Mucosa of descending colon (tissue), 3 donors: ENCODE measurements at regions not wholly inside any gene's neighbourhood (a gene's known extent, or its start where the extent isn't known, plus 50 kb on each side); places are given as distances from the start of the nearest gene placed in this dataset.

Experiments
- ATAC-seq: fragments of 200-7000 bp; cut with Tn5 transposase; one replicate; pipeline ENCODE4 v1.9.1; 2020; ENCODE audit warnings: mild to moderate bottlenecking, moderate library complexity
- DNase-seq, 3 donors: peaks; one replicate each; pipeline ENCODE4 v3.0.0-alpha.2; 2020
- H3K36me3 ChIP-seq: fragments of 200-600 bp; one replicate; pipeline ENCODE4 v1.8.0; 2021; ENCODE audit warnings: low read depth, mild to moderate bottlenecking
- H3K4me1 ChIP-seq: fragments of 200-600 bp; one replicate; pipeline ENCODE4 v1.8.0; 2021; ENCODE audit warnings: low read depth, mild to moderate bottlenecking
- H3K4me3 ChIP-seq: fragments of 200-600 bp; one replicate; pipeline ENCODE4 v1.8.0; 2021; ENCODE audit warnings: mild to moderate bottlenecking
- H3K9me3 ChIP-seq: fragments of 200-600 bp; one replicate; pipeline ENCODE4 v1.8.0; 2021; ENCODE audit warnings: mild to moderate bottlenecking
- intact Hi-C, 2 donors: fragments of 100-400 bp; cut with DNase I in 1 of 2; cut with micrococcal nuclease in 1 of 2; formaldehyde crosslinking; loops; one replicate each; pipeline versions ENCODE4 v1.11.0 to v1.11.1; 2022; cut with DNase I, micrococcal nuclease
- TF ChIP-seq, protein P1 (sequence below): fragments of 200-600 bp; IDR thresholded peaks from one replicate; pipeline ENCODE4 v1.8.0; 2022; ENCODE audit warnings: antibody characterized with exemption, mild to moderate bottlenecking
- donor health status: DM: no; HTN: no; CAD: no; lungs with moderate emphysema.
- donor health status: DM: no; HTN: no; CAD: no.
- donor health status: DM: no; HTN: yes; CAD: no.

GRCh38 chrX:121455890-121456289 lies 408.5 kb downstream of the GLUD2 start:
- H3K4me3 ChIP-seq: no peak overlapping the region
- TF ChIP-seq, protein P1, sequence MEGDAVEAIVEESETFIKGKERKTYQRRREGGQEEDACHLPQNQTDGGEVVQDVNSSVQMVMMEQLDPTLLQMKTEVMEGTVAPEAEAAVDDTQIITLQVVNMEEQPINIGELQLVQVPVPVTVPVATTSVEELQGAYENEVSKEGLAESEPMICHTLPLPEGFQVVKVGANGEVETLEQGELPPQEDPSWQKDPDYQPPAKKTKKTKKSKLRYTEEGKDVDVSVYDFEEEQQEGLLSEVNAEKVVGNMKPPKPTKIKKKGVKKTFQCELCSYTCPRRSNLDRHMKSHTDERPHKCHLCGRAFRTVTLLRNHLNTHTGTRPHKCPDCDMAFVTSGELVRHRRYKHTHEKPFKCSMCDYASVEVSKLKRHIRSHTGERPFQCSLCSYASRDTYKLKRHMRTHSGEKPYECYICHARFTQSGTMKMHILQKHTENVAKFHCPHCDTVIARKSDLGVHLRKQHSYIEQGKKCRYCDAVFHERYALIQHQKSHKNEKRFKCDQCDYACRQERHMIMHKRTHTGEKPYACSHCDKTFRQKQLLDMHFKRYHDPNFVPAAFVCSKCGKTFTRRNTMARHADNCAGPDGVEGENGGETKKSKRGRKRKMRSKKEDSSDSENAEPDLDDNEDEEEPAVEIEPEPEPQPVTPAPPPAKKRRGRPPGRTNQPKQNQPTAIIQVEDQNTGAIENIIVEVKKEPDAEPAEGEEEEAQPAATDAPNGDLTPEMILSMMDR: no peak
- no peaks in the 10 kb centered on the region for H3K9me3 ChIP-seq
- DNase-seq (no peak), ATAC-seq (no peak)
- intact Hi-C loops: no loop called here
- no peaks in the 10 kb centered on the region for H3K4me1 ChIP-seq
- no peaks in the 10 kb centered on the region for H3K36me3 ChIP-seq

DNA sequence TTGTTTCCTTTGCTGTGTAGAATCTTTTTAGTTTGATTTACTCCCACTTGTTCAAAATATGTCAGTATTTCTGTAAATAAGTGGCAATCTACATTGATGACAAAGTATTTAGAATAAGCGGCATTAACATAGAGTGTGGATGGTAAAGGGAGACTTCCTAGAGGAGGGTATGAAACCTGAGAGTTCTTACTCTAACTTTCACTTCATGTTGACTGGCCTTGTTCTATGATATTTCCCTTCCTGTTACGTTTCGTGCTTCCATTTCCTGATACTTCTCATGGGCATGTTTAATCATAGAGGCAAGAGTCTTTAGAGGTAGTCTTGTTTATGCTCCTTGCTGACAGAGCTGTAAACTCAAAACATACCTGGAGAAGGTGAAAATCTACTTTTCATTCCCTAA lies 408.9 kb downstream of the GLUD2 start:
- ATAC-seq (no peak), DNase-seq (no peak)
- Histone ChIP-seq H3K9me3 (no peaks in the 10 kb centered on the region), H3K4me1 (no peaks in the 10 kb centered on the region), H3K36me3 (no peaks in the 10 kb centered on the region), H3K4me3 (no peak overlapping the region)
- TF ChIP-seq, protein P1: no peak
- intact Hi-C loops: no loop called here

DNA sequence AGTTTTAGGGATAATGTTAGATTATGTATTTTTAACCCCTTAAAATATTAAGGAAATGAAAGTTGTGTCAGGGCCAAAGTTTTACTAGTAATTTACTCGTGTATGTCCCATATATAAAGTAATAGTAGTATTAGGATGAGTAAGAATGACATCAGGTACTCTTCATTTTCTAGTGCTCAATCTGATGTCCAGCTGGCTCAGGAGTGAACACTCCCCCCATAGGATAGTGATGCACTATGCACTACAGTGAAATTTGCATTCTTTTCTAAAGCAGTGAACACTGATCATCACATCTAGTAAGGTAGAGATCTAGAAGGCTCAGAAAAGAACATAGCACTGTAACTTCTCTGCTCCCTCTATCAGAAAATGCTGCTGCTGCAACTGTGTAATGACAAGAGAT lies 409.7 kb downstream of the GLUD2 start:
- Histone ChIP-seq H3K36me3 (no peaks in the 10 kb centered on the region), H3K9me3 (no peaks in the 10 kb centered on the region), H3K4me3 (no peak overlapping the region), H3K4me1 (no peaks in the 10 kb centered on the region)
- no peak for DNase-seq
- intact Hi-C loops: no loop called here
- TF ChIP-seq, protein P1: no peak
- no peak for ATAC-seq

GRCh38 chrX:121479406-121479805 lies 432.0 kb downstream of the GLUD2 start:
- ATAC-seq (no peak), DNase-seq (peak in 1 of 3 donors; percentile 1)
- TF ChIP-seq, protein P1: no peak
- Histone ChIP-seq H3K9me3 (no peaks in the 10 kb centered on the region), H3K4me1 (no peaks in the 10 kb centered on the region), H3K36me3 (no peaks in the 10 kb centered on the region), H3K4me3 (no peak overlapping the region)
- intact Hi-C loops: no loop called here

- Histone ChIP-seq H3K9me3 (no peaks in the 10 kb centered on the region), H3K4me1 (no peaks in the 10 kb centered on the region), H3K4me3 (no peak overlapping the region), H3K36me3 (no peaks in the 10 kb centered on the region)
- DNase-seq (no peak), ATAC-seq (no peak)
- intact Hi-C loops: no loop called here
- TF ChIP-seq, protein P1: no peak
Observed at GRCh38 chrX:121496966-121497365, 449.6 kb downstream of the GLUD2 start.

DNA sequence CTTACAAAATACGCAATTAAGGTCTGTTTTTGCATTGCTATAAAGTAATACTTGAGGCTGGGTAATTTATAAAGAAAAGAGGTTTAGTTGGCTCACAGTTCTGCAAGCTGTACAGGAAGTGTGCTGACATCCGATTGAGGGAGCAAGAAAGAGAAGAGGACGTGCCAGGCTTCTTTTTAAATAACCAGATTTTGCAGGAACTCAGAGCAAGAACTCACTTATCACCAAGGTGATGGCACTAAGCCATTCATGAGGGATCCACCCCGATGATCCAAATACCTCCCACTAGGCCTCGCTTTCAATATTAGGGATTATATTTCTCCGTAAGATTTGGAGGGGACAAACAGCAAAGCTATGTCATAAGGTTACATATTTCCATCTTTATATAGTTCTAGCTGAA lies 456.7 kb downstream of the GLUD2 start:
- ATAC-seq (no peak), DNase-seq (no peak)
- H3K9me3 ChIP-seq: no peaks in the 10 kb centered on the region
- no peaks in the 10 kb centered on the region for H3K4me1 ChIP-seq
- no peak overlapping the region for H3K4me3 ChIP-seq
- intact Hi-C loops: no loop called here
- no peaks in the 10 kb centered on the region for H3K36me3 ChIP-seq
- TF ChIP-seq, protein P1: no peak
